SHP77 treated with DMSO at 0.1 percent for 48 hours (cell line): ENCODE measurements at regions not wholly inside any gene's neighbourhood (a gene's known extent, or its start where the extent isn't known, plus 50 kb on each side); places are given as distances from the start of the nearest gene placed in this dataset.

Source experiments
- DNase-seq: peaks from one replicate; lab custom pipeline; 2025; lab: John Stamatoyannopoulos, UW

DNA sequence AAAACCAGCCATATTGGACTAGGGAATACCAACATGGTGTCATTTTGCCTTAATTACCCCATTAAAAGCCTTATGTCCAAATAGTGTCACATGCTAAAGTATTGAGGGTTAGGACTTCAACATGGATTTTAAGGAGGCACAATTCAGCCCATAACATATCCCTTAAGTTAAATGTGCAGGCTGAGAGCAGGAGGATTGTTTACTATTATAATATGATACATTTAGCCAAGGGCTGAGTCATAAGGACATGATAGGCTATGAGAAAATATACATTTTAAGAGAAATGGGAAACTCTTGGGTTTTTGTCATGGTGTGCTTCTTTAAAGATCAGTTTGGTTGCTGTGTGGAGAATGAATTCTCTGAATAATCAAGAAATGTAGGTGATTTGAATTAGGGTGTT lies 136.8 kb downstream of the RDH14 start:
- no peak for DNase-seq

DNA sequence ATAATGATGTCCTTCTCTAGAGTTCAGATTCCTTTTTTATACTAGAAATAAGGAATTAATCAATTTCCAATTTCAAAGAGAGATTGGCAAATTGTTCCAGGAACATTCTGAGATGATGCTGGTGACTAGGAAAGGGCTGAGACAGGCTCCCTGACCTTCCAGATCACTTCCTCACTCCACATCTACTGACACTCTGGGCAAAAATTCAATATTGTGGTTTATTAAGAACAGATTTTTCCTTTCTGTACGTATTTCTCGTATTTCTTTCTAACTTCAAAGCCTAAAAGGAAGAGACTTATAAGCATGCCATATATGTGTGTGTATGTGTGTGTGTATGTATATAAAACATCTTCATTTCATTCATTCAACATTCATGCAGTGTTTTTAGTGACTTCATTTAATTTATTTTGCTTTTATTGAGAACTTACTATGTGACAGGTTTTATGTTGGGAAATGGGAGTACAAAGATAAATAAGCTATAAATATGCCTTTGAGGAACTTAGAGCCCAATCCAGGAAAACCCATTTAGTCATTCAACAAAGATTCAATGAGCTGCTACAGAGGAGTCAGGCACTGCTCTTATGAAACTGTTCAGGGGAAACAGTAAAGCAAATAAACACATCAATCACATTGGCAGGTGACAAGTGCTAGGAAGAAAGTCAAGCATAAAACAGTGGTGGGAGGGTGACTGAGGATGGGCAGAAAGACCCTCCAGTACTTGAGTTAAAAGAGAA lies 137.9 kb downstream of the RDH14 start:
- no peak for DNase-seq

DNA sequence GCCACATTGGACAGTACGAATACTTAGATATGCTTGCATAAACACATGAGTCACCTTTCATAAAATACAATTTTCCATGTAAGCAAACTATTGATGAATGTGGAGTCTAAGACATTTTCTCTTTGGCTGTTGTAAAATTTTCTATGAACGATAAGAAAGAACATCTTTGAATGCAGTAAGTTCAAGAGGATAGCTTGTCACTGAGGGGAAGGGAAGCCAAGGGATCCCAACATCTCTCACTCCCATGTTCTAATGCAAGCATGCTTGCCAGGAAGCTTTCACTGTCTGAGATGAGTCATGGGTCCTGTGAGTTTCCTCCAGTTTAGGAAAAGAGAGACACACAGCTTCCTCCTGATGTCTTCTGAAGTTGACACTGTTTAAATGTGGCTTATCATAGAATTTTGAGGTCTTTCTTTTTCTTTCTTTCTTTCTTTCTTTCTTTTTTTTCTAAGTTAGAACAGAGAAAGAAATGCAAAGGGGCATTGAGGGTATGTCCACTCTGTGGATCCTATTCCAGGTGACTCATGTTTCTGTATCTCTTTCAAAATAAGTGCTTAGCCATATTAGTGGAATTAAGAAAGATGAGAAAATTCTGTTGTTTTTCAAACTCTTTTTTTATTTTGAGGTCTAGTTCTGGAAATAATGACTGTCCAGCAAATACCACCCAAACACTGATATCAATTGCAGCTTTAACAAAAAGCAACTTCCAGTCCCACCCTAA lies 146.6 kb downstream of the RDH14 start:
- no peak for DNase-seq

DNA sequence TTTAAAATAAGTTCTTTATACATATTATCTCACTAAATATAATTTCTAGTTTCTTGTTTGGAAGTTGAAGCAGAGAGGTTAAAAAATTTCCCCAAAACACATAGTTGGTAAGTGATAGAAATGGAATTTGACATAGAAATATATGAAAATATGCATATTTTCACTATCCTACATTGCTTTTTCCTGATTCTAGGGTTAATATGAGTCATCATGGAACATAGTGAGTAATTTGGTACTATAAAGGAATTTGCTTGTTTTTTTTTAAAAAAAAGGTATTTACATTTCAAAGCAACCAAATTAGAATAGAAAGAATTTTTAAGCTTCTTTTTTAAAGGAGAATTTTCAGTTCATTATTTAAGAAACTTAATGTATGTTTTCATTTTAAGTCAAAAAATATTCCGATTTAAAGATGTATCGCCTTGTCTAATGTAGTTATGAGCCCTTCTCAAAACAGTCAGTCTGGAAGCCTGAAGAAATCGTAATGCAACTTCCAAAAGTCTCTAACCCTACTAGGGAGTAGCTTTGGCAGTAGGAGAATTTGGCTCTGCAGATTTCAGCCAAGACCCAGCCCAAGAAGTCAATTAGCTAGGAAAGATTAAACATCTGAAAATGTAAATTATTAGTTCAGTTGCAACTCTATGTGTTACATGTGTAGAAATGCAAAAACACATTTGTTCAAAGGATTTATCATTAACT lies 147.3 kb downstream of the RDH14 start:
- no peak for DNase-seq

DNA sequence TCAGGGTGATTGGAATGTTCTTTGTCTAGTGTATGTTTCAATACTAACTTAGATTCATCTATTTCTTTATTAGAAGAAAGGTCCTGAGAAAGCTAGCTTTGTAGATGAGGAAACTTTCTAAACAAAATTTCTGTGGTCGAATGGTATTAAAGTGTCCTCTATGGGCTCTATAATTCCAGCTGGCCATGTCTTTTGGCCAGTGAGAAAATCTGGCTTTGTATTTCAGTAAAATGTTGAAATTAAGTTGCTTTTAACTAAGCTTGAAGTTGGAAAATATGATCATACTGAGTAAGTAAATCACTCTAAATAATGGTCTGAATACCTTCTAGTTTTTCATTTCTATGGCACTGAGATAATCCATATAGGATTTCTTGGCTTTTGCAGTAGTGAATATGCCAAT lies 148.8 kb downstream of the RDH14 start:
- DNase-seq, result no peak

DNA sequence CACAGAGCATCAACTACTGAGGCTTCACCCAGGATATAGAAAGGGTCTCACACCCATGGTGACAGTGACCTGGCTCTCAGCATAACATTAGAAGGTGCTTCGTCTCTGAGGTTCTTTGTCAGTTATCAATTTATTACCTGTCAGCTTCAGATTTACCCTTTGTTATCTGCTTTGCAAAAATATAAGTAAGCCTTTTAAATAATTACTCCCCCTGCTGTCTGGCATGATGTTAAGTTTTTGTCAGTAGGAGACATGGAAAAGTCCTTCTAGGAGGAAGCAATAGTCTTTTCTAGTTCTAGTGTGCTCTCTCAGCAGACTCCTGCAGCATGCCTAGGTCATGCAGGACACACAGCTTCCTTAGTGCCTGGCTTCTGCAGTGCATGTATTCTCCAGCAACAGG lies 149.9 kb downstream of the RDH14 start:
- no peak for DNase-seq

DNA sequence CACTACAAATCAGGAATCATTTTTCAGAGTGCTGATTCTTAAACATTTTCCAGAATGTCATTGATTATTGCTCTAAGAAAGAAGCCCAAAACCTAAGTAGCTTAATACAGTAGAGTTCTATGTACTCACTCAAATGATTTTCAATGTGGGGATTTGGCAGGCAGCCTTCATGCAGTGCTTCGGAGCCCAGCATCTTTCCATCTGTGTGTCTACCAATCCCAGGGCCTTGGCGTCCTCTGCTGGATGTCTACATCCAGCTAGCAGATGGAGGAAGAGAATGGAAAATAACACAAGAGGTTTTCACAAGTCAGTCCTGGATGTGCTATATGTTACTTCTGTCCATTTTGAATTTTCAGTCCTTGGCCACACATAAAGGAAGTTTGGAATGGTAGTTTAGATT lies 151.8 kb downstream of the RDH14 start:
- no peak for DNase-seq

DNA sequence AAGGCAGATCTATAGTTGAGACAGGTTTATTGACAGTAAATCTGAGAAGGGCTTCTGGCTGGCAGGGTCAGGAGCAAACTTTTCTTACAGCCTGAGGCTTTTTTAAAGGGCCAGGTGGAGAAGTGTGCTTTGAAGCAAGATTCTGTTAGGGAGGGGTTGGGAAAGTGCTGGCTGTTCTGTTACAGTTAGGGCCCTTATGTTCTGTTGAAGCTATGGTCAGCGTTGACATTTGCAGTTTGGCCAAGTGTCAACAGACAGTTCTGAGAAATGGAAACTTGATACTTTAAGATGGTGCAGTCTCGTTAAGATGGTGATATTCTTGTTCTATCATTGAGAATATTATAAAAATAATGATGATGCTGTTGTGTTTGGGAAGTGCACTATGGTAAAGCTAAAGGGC lies 154.2 kb downstream of the RDH14 start:
- no peak for DNase-seq

DNA sequence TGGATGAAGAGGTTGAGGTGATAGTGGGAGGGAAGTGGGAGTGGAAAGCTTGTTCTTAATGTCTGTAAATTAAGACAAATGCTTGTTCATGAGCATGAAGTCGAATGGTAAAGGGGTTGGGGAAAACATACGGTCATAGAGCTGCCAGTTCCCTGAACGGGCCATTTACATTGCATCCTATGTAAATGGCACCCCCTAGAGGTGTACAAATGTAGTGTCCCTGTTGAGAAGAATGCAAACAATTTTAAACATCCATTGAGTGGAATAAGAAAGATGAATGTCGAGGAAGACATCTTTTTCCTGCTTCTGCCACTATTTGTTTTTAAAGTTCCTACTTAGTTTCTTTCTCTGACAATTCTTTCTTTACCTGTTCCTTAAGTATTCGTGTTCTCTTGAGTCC lies 155.7 kb downstream of the RDH14 start:
- no peak for DNase-seq

DNA sequence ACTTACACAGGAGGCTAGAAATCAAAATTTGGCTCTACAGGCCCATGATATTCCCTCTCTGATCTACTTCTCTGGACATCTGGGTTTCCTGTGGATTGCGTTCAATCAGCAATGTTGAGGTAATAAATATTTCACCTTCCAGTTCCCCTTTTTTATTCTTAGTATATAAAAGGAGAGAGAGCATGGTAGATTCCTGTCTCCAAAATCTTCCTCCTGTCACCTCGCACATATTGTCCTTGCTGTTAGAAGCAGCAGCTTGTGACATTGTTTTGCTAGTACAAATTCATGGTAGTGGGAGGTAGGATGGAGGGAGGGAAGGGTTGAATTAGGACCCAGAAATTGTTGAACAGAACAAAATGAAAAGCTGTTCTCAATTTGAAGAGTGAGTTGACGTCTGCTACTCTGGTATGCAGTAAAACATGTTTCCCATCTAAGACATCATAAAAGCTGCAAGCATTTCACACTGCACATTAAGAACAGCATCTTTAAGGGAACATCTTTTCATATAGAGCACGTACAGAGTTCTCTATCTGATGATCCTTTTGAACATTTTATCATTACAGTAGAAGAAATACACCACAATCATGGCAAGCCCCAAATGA lies 156.4 kb downstream of the RDH14 start:
- DNase-seq, result no peak

DNA sequence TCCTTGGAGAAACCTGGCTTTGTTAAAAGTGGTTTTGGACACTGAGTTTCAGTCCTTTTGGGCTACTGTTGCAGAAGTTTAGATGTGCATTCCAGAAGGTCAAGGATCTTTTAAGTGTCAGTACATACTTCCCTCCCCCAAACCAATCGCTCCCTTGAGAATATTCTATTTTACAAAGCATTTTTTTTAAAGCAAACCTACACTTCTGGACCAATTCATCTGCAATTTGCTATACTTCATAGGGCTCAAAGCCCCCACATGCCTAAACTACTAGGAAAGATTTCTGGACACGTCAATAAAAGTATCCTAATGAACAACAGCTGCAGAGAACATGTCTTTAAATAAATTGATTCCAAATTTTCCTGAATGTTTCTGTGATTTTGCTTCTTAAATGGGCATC lies 157.6 kb downstream of the RDH14 start:
- no peak for DNase-seq

DNA sequence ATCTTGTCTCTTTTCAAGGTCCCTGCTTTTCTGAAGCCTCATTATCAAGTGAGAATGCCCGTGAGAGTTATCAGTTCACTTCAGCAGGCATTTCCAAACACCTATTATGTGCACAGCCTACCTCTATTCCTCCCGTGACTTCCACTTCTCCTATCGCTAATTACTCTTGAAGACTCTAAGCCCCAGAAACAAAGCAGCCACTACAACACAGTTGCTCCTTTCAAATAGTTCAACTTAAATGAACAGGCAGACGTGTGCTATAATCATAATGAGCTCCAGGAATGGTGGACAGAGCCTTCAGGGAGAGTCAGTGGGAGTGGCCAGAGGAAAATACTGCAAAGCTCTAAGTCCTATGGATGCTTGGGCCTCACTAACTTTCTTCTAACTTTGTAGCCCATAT lies 159.0 kb downstream of the RDH14 start:
- no peak for DNase-seq

DNA sequence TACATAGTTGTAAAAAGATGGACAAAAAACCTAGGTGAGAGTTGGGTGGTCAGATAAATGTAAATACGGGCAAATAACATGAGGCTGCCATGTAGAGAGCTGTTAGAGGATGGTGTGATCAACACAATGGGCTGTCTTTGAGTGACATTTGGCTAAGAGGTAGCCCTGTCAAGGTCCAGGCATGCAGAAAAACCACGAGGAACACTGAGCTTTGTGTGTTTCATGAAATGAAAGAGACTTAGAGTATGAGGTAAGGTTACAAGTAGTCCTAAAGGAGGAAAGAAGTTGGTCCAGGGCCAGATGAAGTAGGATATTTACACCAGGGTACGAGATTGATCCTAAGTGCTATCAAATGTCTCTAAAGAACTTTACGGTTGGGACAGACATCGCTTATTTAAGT lies 160.9 kb downstream of the RDH14 start:
- DNase-seq, result no peak

DNA sequence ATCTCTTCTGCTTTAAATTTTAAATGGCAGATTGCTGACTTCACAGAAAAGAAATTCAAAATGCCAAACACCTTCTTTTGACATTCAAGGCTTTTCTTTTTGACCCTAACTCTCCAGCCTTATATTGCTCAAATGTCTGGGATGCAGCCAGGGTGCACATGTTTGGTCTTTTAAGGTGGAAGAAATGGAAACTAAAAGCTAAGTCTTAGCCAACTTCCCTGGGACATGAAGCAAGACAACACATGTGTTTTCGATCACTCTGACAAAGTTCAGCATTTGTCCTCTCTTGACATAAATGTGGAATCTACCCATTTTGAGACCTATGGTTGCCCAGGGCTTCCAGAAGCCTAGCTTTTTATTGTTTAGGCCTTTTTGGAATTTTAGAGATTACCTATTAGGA lies 161.6 kb downstream of the RDH14 start:
- no peak for DNase-seq

DNA sequence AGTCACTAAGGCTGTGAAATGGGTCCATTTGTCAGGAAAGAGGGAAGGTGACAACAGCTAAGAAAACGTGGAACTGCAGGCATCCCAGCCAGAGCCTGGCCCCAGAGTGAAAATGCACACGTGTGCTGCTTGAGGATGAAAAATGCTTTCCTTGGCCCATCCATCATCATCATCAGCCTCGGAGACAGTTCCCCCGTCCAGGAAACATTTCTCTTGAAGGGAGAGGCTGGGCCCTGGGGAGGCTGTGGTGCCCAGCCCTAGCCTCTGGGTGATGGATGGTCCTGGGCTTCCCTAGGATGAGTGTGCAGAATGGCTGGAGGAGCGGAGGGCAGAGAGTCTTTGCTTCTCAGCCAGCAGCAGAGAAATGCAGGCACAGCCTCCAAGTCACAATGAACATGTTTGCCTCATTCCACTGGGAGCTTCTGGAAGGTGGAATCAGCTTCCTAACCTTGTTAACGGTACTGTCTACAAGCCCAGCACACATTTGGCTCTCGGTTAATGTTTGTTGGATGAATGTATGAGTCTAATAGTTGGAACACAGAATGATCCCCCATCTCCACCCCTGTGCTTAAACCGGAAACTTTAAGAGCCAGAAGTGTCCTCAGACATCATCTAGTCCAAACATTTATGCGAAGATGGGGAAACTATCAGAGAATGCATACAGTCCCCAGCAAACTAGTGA lies 164.0 kb downstream of the RDH14 start:
- DNase-seq, result no peak

DNA sequence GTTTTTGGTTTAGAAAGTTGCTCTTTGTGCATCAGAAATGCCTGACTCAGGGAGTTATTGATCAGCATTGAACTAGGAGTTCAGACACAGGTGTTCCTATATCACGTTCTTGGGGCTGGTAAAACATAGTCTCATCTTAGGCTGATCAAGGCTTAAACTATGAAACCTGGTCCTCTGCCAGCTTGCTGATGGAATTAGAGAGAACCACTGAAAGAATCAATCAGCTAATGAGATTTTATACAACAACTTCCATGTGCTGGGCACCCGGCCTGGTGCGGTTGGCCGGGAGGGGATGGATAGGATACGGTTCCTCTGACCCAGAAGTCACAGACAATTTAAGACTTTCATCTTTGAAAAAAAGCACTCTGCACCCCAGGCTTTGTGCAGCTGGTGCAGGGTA lies 164.9 kb downstream of the RDH14 start:
- DNase-seq, result no peak

DNA sequence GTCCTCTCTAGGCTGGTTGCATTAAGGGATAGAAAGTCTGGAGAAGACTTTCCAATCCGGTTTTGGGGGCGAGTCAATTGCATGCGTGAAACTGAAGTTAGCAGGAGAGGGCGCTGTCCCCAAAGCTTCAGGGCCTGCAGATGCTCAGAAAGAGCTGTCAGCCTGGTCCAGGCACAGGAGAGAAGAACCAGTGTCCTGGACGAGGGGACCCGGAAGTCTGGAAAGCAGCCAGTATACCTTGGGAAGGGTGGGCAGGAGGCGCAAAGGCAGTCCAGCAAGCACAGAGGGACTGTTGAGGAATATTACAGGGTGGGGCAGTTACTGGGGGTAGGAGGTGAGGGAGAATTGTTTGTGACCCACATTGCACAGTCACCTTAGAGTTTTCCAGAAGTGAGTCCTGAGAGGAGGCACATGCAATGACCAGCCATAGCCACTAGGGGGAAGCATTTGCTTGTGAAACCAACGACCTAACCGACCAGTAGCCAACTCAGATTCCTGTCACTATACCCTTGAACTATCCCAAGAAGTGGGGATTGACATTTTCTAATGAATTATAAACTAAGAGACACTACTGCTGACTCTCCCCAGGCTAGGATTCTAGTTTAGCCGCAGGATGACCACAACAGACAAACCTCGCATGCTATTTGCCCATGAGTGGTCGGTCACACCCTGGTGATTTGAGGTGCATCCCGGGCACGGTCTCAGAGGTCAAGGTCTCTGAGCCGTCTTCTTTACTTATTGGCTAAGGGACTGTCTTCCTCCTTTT lies 172.8 kb downstream of the RDH14 start:
- DNase-seq, result peak; percentile 51

DNA sequence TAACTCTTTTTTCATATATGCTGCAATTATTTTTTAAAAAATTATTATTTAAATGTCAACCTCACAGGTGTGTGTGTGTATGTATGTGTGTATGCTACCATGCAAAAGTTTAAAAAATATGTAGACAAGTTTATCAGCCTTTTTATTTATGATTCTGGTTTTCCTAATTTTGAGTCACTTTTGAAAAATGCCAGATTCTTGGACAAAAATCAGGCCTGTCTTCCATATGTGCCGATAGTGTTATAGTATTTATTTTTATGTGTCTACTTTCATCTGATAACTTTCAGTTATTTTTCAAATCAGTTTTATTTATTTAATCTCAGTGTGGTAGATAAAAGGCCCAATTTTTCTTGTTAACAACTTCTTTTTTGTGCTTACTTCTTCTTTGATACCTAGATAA lies 176.2 kb downstream of the RDH14 start:
- DNase-seq, result no peak

DNA sequence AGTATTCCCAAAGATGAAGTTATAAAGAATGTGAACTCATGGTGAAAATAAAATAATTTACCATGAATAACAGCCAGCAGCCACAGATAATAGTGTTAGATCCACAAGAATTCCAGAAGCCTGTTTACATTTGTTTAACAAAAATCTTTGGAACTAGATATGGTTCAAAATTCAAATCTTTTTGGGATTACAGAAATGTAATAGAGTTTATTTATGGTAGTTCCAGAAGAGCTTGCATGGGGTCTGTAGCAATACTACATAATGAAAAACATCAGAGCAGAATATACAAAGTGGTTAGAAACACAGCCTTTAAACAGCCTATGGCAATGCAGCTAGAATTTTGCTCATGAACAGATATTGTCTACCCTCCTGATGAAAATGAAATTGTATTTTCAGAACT lies 179.1 kb downstream of the RDH14 start:
- no peak for DNase-seq

DNA sequence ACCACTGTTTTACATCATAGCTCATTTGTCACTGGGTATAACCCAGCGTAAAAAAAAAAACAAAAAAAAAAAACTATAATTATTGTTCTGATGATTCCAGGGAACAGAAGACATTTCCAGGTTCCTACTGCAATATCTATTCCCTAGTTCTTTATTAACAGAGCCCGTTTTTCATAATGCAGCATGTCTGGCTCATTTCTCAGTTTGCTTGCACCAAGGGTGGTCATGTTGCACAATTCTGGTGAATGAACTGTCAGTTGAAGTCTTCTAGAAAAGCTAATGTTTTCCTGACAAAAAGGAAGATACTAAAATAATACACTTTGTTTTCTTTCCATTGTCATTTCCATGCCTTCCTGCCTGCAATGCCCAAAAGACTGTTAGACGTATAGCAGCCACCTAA lies 180.1 kb downstream of the RDH14 start:
- no peak for DNase-seq

DNA sequence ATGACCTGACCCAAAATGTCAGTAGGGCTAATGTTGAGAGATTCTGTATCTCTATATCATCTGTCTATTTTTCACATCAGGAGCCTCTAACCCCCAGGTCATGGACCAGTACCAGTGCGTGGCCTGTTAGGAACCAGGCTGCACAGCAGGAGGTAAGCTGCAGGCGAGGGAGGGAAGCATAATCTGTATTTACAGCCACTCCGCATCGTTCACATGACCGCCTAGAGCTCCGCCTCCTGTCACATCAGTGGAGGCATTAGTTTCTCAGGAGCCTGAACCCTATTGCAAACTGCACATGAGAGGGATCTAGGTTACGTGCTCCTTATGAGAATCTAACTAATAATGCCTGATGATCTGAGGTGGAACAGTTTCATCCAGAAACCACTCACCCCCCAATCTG lies 180.6 kb downstream of the RDH14 start:
- no peak for DNase-seq
